RWPE2 (cell line): ENCODE measurements at regions not wholly inside any gene's neighbourhood (a gene's known extent, or its start where the extent isn't known, plus 50 kb on each side); places are given as distances from the start of the nearest gene placed in this dataset.
"Not testable (repeated sequence)": the region's sequence is repeated elsewhere in the genome, so short reads cannot be mapped to it uniquely, and the experiment has no call there.

ENCODE experiments used
- ATAC-seq: fragments of 200-7000 bp; cut with Tn5 transposase; 3 replicates; pipeline ENCODE4 v1.9.1; 2021; ENCODE audit warnings: low read depth
- DNase-seq: peaks from one replicate; pipeline ENCODE4 v3.0.0-alpha.2; 2020; ENCODE audit warnings: low spot score
- H3K27ac ChIP-seq: fragments of 450-650 bp; 2 replicates; pipeline ENCODE4 v1.5.1; 2017; ENCODE audit warnings: mild to moderate bottlenecking; ENCODE audit not compliant: poor library complexity, severe bottlenecking
- H3K27me3 ChIP-seq: fragments of 250-450 bp; sonication (Bioruptor Pico); 2 replicates; pipeline ENCODE4 v1.5.1; 2021; ENCODE audit warnings: mild to moderate bottlenecking, moderate library complexity; ENCODE audit not compliant: insufficient read depth, poor library complexity, severe bottlenecking
- H3K36me3 ChIP-seq: fragments of 250-450 bp; sonication (Bioruptor Pico); 2 replicates; pipeline ENCODE4 v1.5.1; 2020; ENCODE audit warnings: low read depth, mild to moderate bottlenecking, moderate library complexity
- H3K4me1 ChIP-seq: fragments of 250-450 bp; sonication (Bioruptor Pico); 2 replicates; pipeline ENCODE4 v1.5.1; 2021; ENCODE audit warnings: mild to moderate bottlenecking, moderate library complexity; ENCODE audit not compliant: insufficient read depth, poor library complexity, severe bottlenecking
- H3K4me3 ChIP-seq: fragments of 250-450 bp; sonication (Bioruptor Pico); 2 replicates; pipeline ENCODE4 v1.5.1; 2021; ENCODE audit warnings: mild to moderate bottlenecking, moderate library complexity; ENCODE audit not compliant: severe bottlenecking
- H3K9me3 ChIP-seq: fragments of 250-450 bp; sonication (Bioruptor Pico); 2 replicates; pipeline ENCODE4 v1.5.1; 2021; ENCODE audit warnings: mild to moderate bottlenecking, moderate library complexity; ENCODE audit not compliant: severe bottlenecking
- CTCF ChIP-seq: fragments of 450-650 bp; IDR thresholded peaks from one replicate; pipeline ENCODE4 v1.5.1; 2017; ENCODE audit warnings: mild to moderate bottlenecking, moderate library complexity; ENCODE audit not compliant: poor library complexity, severe bottlenecking

- Histone ChIP-seq H3K27me3 (peaks cover 20% of the 10 kb centered on the region), H3K9me3 (peaks cover 2% of the 10 kb centered on the region), H3K4me3 (no peak overlapping the region), H3K4me1 (no peaks in the 10 kb centered on the region), H3K36me3 (no peaks in the 10 kb centered on the region), H3K27ac (no peak overlapping the region)
- ATAC-seq (no peak), DNase-seq (no peak)
- no peak for TF ChIP-seq CTCF
Measured at GRCh38 chr7:67361150-67361549, 364.5 kb downstream of the TYW1 start.

DNA sequence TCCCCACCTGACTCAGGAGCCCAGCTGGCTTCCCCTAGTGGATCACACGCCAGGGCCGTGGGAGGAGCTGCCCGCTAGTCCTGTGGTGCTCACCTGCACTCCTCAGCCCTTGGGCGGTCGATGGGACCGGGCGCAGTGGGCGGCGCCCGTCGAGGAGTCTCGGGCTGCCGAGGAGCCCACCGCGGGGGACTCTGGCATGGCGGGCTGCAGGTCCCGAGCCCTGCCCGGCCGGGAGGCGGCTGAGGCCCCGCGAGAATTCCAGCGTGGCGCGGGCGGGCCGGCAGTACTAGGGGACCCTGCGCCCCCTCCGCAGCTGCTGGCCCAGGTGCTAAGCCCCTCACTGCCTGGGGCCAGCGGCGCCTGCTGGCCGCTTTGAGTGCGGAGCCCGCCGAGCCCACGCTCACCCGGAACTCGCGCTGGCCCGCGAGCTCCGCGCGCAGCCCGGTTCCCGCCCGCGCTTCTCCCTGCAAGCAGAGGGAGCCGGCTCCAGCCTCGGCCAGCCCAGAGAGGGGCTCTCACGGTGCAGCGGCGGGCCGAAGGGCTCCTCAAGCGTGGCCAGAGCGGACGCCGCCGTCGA, 367.9 kb downstream of the TYW1 start:
- no peak for DNase-seq
- no peaks in the 10 kb centered on the region for H3K36me3 ChIP-seq
- peak overlapping the region; percentile 24 for H3K4me3 ChIP-seq

GRCh38 chr7:67371429-67372305, 375.0 kb downstream of the TYW1 start:
- DNase-seq (no peak), ATAC-seq (peak; percentile 96)
- H3K4me1 ChIP-seq: no peaks in the 10 kb centered on the region
- H3K27ac ChIP-seq: no peak overlapping the region
- no peaks in the 10 kb centered on the region for H3K36me3 ChIP-seq
- H3K27me3 ChIP-seq: no peaks in the 10 kb centered on the region
- no peaks in the 10 kb centered on the region for H3K9me3 ChIP-seq
- H3K4me3 ChIP-seq: no peak overlapping the region
- TF ChIP-seq CTCF: peak; percentile 71

More for the DNA sequence above, 367.9 kb downstream of the TYW1 start:
- no peaks in the 10 kb centered on the region for H3K9me3 ChIP-seq
- H3K27me3 ChIP-seq: peaks cover 20% of the 10 kb centered on the region
- TF ChIP-seq CTCF: peak; percentile 27
- no peaks in the 10 kb centered on the region for H3K4me1 ChIP-seq
- no peak overlapping the region for H3K27ac ChIP-seq
- peak; percentile 53; the same call in 2 of the 3 replicates for ATAC-seq

DNA sequence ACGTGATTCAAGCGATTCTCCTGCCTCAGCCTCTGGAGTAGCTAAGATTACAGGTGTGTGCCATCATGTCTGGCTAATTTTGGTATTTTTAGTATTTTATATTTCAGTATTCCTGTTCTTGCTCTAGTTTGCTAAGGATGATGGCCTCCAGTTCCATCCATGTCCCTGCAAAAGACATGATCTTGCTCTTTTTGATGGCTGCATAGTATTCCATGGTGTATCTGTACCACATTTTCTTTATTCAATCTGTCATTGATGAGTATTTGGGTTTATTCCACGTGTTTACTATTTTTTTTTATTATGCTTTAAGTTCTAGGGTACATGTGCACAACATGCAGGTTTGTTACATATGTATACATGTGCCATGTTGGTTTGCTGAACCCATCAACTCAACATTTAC, 376.8 kb downstream of the TYW1 start:
- H3K4me3 ChIP-seq, DNase-seq, H3K27me3 ChIP-seq, H3K36me3 ChIP-seq, ATAC-seq, H3K9me3 ChIP-seq, H3K4me1 ChIP-seq, H3K27ac ChIP-seq: not testable (repeated sequence)

- H3K27me3 ChIP-seq: no peaks in the 10 kb centered on the region
- DNase-seq (no peak), ATAC-seq (no peak)
- H3K9me3 ChIP-seq: no peaks in the 10 kb centered on the region
- H3K27ac ChIP-seq: no peak overlapping the region
- no peaks in the 10 kb centered on the region for H3K36me3 ChIP-seq
- no peak overlapping the region for H3K4me3 ChIP-seq
- H3K4me1 ChIP-seq: no peaks in the 10 kb centered on the region
- no peak for TF ChIP-seq CTCF
Measured at GRCh38 chr7:67375427-67375826, 378.8 kb downstream of the TYW1 start.
